GM21529 (cell line): ENCODE measurements at regions not wholly inside any gene's neighbourhood (a gene's known extent, or its start where the extent isn't known, plus 50 kb on each side); places are given as distances from the start of the nearest gene placed in this dataset.
A peak's percentile ranks its signal among the peaks of the same experiment; 100 is the strongest.
"Not testable (repeated sequence)": the region's sequence is repeated elsewhere in the genome, so short reads cannot be mapped to it uniquely, and the experiment has no call there.

ENCODE experiments used
- ATAC-seq: cut with Tn5 transposase; IDR thresholded peaks from one replicate; pipeline ENCODE4 v1.9.1; 2021; ENCODE audit not compliant: unreplicated experiment

GRCh38 chr1:228846952-228847351 is 111.7 kb downstream of the RHOU start:
- ATAC-seq, result no peak

DNA sequence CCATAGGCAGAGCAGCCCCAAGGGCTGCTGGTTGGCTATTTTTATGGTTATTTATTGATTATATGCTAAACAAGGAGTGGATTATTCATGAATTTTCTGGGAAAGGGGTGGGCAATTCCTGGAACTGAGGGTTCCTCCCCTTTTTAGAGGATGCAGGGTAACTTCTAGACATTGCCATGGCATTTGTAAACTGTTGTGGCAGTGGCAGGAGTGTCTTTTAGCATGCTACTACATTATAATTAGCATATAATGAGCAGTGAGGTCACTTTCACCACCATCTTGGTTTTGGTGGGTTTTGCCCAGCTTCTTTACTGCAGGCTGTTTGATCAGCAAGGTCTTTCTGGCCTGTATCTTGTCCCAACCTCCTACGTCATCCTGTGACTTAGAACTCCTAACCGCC is 112.2 kb downstream of the RHOU start:
- not testable (repeated sequence) for ATAC-seq

DNA sequence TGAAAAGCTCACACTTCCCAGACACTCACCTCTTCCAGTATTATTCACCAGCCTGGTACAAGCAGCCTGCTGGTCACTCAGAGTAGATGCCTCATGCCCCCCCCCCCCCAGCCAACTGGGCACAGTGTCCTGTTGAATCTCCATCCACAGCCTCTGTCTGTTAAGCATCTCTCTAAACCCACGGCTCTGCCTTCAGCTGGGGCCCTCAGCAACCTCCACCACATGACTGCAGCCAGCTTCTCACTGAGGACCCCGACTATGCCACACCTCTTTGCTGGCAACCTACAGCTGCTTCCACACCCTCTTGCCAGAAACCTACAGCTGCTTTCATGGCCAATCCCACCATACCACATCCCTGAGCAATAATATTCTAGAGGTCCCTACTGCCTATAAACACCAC is 113.1 kb downstream of the RHOU start:
- ATAC-seq, result no peak

DNA sequence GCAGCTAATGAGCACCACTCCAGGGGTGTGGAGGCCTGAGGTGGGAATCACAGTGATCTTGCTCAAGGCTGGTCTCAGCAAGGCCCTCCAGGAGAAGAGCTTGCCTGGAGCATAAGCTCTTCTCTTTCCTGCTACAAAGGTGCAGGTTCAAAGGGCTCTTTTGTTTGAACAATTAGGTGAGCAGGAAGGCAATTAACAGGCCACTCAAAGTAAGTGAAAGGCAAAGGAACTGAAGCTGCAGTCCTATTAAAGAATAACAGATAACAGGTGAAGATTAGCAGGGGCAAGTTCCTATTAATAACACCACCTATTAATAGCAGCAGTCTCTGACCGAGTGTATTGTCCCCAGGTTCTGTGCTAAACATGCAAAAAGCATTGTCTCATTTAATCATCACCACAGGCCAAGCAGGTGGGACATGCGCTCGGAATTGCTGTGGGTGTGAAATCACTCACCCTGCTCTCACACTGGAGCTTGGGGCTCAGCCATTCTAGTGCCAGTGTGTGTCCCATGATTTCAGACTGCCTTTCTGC is 113.8 kb downstream of the RHOU start:
- peak; percentile 77 for ATAC-seq

DNA sequence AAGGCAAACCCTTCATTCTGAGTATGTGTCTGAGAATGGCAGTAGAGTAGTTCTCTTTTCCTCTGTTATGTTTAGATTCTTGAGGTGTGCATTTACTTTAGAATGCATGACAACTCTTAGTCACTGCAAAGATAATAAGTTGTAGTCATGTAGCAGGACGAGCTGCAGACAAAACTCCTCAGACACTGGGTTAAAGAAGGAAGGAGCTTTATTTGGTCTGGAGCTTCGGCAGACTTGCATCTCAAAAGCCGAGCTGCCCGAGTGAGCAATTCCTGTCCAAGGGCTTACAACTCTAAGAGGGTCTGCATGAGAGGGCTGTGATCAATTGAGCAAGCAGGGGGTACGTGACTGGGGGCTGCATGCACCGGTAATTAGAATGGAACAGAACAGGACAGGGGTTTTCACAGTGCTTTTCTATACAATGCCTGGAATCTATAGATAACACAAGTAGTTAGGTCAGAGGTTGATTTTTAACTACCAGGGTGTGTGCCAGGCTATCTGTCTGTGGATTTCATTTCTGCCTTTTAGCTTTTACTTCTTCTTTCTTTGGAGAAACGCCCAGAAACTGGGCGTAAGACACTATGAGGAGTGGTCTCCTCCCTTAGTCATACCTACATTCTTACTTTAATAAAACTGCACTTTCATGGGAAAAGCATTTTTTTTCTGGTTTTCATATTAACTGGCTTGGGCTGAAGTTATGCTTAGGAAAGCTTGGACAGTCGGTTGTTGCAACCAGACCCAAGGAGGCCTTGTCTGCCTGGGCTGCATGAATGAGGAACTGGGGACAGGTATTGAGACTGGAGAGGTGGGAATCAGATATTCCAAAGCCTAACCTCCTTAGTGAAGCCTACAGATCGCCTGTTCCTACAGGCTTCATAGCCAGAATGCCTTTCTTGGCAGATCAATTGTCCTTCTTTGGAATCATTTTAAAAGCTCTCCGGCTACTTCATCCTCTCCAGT is 115.1 kb downstream of the RHOU start:
- no peak for ATAC-seq

DNA sequence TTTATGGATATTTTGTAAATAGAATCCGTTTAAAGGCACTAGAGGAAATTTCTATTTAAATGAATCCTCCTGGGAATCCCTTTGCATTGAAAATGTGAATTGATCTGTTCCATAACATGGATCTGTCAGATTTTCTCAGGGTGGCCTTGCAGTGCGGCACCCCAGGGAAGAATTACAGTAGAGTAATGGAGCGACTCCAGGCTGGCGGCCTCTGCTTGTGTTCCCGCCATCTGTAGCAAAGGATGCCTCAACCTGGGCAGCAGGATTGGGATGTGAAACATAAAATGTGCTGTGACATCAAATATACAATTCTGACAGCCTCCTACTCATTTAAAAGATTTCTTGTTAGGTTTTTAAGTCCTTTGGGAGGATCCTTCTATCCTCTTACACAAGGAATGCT is 115.9 kb downstream of the RHOU start:
- ATAC-seq, result no peak

- no peak for ATAC-seq
Observed at GRCh38 chr1:228851618-228852017, 116.3 kb downstream of the RHOU start.

- ATAC-seq, result no peak
Observed at GRCh38 chr1:228852024-228852423, 116.7 kb downstream of the RHOU start.

DNA sequence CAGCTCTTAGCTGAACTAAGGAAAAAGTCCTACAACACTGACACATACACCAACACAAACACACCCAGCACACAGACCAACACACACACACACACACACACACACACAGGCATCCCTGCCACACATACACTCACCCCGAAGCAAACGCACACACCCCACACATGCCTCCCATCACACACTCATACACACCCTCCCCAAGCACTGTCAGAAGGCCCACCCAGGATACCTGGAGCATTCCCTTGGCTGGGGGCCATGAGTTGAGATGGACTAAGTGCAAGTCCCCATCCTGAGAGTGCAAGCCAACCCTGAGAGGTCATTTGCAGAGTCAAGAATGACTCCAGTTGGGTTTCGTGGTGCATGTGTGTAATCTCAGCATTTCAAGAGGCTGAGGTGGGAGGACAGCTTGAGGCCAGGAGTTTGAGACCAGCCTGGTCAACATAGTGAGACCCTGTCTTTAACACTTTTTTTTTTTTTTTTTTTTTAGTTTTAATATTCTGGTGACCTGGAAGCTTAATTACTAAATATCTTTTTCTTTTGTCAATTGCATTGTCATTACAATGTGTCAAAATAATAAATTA is 117.3 kb downstream of the RHOU start:
- no peak for ATAC-seq

- no peak for ATAC-seq
Observed at GRCh38 chr1:228853191-228853590, 117.9 kb downstream of the RHOU start.

DNA sequence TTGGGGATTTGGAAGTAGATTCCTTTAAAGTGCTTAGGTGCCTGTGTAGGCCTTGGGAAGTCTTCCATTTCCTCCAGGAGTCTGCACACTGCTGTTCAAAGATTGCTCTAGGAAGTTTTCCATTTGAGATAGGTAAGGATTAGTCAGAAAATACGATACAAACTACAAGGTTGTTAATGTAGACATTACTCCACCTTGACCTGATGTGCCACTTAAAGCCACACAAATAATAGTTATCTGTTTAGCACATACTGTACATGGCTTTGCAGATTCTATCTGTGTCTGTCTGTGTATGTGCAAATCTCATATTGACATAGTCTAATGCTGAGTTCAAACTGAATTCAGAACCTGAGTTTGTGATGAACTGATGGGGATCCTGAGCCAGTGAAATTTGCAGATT is 118.4 kb downstream of the RHOU start:
- no peak for ATAC-seq

- no peak for ATAC-seq
Observed at GRCh38 chr1:228854907-228855306, 119.6 kb downstream of the RHOU start.

- no peak for ATAC-seq
Observed at GRCh38 chr1:228857611-228858010, 122.3 kb downstream of the RHOU start.

DNA sequence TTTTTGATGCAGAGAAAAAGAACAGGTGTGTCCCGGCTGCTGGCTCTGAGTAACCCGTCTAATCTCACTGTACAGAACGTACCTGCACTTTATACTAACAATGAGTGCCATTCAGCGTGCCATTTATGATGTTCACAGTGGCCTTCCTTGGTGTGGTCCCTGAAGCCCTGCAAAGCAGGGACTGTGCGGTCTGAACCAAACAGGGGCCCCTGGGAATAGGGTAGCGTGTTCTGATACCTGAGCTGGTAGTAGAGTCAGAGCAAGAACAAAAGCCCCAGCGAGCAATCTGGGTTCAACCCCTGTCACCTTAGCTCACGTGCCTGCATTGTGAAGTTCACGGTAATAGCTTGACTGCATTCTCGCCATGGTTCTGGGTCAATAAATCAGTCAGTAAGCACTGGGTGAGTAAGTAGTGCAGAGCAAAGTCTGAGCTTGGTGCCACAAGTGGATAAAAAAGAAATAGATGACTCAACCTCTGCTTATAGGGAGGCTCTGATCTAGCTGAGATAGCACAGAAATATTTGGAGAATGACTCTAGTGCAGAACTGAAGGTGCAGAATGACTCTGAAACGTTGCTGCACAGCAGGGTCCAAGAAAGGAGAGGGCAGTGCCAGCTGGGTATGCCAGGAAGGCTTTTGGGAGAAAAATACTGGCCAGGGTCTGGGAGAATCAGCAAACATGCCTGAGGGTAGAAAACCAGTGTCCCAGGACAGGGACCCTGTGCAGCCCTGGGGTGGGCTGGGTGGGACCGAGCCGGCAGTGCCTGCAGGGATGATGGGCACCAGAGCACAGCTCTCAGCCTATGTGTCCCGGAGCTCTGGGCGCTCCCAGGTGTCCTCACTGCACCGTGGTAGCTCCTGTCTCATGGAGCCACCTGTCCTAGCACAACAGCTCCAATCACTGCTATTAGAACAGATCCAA is 125.9 kb downstream of the RHOU start:
- ATAC-seq, result peak; percentile 76

DNA sequence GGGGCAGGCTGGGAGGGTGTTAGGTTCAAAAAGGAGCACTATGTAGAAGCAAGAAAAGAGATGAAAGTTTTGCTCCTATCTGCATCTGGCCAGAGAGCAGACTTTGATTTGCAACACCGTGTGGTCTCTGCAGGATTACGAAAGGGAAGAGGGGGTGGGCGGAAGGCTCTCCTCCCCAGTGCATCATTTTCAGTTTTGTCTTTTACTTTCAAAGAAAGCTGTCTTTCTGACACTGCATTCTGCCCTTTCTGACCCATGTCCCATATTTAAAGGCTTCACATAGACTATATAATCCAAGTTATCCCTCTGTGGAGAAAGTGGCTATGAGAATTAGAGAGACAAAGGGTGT is 126.5 kb downstream of the RHOU start:
- ATAC-seq, result no peak

GRCh38 chr1:228862542-228863505 is 127.5 kb downstream of the RHOU start:
- ATAC-seq, result no peak

DNA sequence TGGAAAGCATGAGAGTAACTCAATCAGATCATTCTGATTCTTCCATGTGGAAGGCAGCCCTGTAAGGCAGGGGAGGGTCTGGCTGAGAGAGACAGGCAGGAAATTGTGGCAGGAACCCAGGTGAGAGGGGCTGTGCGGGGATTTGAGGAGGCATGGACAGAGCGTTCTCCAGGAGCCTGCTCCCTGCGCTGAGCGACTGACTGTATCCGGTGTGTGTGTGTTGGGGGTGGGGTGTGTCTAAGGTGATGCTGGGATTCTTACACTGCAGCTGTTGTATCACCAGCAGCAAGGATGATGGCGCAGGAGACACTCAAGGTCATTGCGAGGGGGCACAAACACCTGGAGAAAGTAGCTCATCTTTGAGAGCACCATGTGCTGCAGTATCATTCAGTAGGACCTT is 128.5 kb downstream of the RHOU start:
- ATAC-seq, result no peak

DNA sequence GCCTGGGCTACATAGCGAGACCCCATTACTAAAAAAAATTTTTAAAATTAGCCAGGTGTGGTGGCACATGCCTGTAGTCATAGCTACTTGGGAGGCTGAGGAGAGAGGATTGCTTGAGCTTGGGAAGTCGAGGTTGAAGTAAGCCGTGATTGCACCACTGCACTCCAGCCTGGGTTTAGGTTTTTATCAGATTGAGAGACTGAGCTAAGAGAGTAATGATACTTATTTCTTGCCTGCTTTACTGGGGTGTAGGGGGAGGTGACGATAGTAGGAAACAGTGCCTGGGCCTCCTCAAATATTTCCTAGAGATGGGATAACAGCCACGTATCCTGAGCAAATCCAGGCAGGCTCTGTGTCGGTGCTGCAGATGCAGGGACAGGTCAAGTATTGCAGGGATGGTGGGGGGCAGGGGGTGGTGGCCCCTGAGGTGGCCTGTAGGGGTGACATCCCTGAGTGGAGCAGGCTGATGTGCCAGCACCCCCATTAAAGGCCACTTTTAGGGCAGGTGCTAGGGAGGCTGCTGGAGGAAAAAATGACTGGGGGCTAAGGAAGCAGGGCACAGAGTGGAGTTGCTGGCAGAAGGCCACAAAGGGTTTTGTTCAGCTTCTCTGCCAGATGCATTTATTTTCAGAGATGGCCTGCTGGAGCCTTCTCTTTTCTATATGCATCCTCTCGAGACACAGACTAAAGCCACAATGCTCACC is 130.5 kb downstream of the RHOU start:
- no peak for ATAC-seq

GRCh38 chr1:228866468-228866867 is 131.2 kb downstream of the RHOU start:
- ATAC-seq, result no peak
